ENCODE measurements at regions not wholly inside any gene's neighbourhood (a gene's known extent, or its start where the extent isn't known, plus 50 kb on each side); places are given as distances from the start of the nearest gene placed in this dataset.
"Not testable (repeated sequence)": the region's sequence is repeated elsewhere in the genome, so short reads cannot be mapped to it uniquely, and the experiment has no call there.

- no peak overlapping the region for H3K4me3 ChIP-seq (ENCODE audit: low read length in 3 of 3)
- H3K36me3 ChIP-seq (ENCODE audit: control insufficient read depth in 2 of 3, insufficient read depth in 3 of 3, low read length in 3 of 3) = no peaks in the 10 kb centered on the region
- no peak overlapping the region for H3K9ac ChIP-seq (ENCODE audit: low read length in 3 of 3)
- no peaks in the 10 kb centered on the region for H3K9me3 ChIP-seq (ENCODE audit: control insufficient read depth in 2 of 3, insufficient read depth in 1 of 3, low read length in 3 of 3)
- DNase-seq = no peak
- intact Hi-C loops (cut with DNase I) = no loop called here
- no peak overlapping the region for H3K27ac ChIP-seq (ENCODE audit: low read depth in 2 of 2, low read length in 2 of 2)
- no peaks in the 10 kb centered on the region for H3K27me3 ChIP-seq (ENCODE audit: control insufficient read depth, insufficient read depth, low read length)
- no peak for TF ChIP-seq CTCF (IDR thresholded peaks at IDR 0.05; ENCODE audit: borderline replicate concordance, extremely low read depth, insufficient read depth)
- H3K4me1 ChIP-seq (ENCODE audit: control insufficient read depth in 2 of 3, insufficient read depth in 2 of 3, low read depth in 1 of 3, low read length in 3 of 3) = no peaks in the 10 kb centered on the region
- no peak for FAIRE-seq
Measured at GRCh38 chr5:25444697-25445096, 799.9 kb upstream of the CDH10 start.

- no peaks in the 10 kb centered on the region for H3K9me3 ChIP-seq (ENCODE audit: control insufficient read depth in 2 of 3, insufficient read depth in 1 of 3, low read length in 3 of 3)
- DNase-seq (no peak), FAIRE-seq (no peak)
- H3K36me3 ChIP-seq (ENCODE audit: control insufficient read depth in 2 of 3, insufficient read depth in 3 of 3, low read length in 3 of 3) = no peaks in the 10 kb centered on the region
- intact Hi-C loops (cut with DNase I) = no loop called here
- no peak overlapping the region for H3K27ac ChIP-seq (ENCODE audit: low read depth in 2 of 2, low read length in 2 of 2)
- H3K27me3 ChIP-seq (ENCODE audit: control insufficient read depth, insufficient read depth, low read length) = no peaks in the 10 kb centered on the region
- H3K9ac ChIP-seq (ENCODE audit: low read length in 3 of 3) = no peak overlapping the region
- H3K4me1 ChIP-seq (ENCODE audit: control insufficient read depth in 2 of 3, insufficient read depth in 2 of 3, low read depth in 1 of 3, low read length in 3 of 3) = no peaks in the 10 kb centered on the region
- H3K4me3 ChIP-seq (ENCODE audit: low read length in 3 of 3) = no peak overlapping the region
- no peak for TF ChIP-seq CTCF (IDR thresholded peaks at IDR 0.05; ENCODE audit: borderline replicate concordance, extremely low read depth, insufficient read depth)
Measured at GRCh38 chr5:25441810-25442209, 797.0 kb upstream of the CDH10 start.

- no peaks in the 10 kb centered on the region for H3K9me3 ChIP-seq (ENCODE audit: control insufficient read depth in 2 of 3, insufficient read depth in 1 of 3, low read length in 3 of 3)
- no peaks in the 10 kb centered on the region for H3K27me3 ChIP-seq (ENCODE audit: control insufficient read depth, insufficient read depth, low read length)
- no peaks in the 10 kb centered on the region for H3K36me3 ChIP-seq (ENCODE audit: control insufficient read depth in 2 of 3, insufficient read depth in 3 of 3, low read length in 3 of 3)
- no peak overlapping the region for H3K9ac ChIP-seq (ENCODE audit: low read length in 3 of 3)
- no peaks in the 10 kb centered on the region for H3K4me1 ChIP-seq (ENCODE audit: control insufficient read depth in 2 of 3, insufficient read depth in 2 of 3, low read depth in 1 of 3, low read length in 3 of 3)
- FAIRE-seq (no peak), DNase-seq (no peak)
- no peak overlapping the region for H3K27ac ChIP-seq (ENCODE audit: low read depth in 2 of 2, low read length in 2 of 2)
- H3K4me3 ChIP-seq (ENCODE audit: low read length in 3 of 3) = no peak overlapping the region
- no peak for TF ChIP-seq CTCF (IDR thresholded peaks at IDR 0.05; ENCODE audit: borderline replicate concordance, extremely low read depth, insufficient read depth)
- intact Hi-C loops (cut with DNase I) = no loop called here
Measured at GRCh38 chr5:25439025-25439424, 794.2 kb upstream of the CDH10 start.

GRCh38 chr5:25438375-25438774, 793.6 kb upstream of the CDH10 start:
- not testable (repeated sequence) for FAIRE-seq

More at GRCh38 chr5:25438375-25438774, 793.6 kb upstream of the CDH10 start:
- intact Hi-C loops (cut with DNase I); H3K27ac ChIP-seq (ENCODE audit: low read depth in 2 of 2, low read length in 2 of 2); DNase-seq; H3K9ac ChIP-seq (ENCODE audit: low read length in 3 of 3); H3K9me3 ChIP-seq (ENCODE audit: control insufficient read depth in 2 of 3, insufficient read depth in 1 of 3, low read length in 3 of 3); H3K4me3 ChIP-seq (ENCODE audit: low read length in 3 of 3); H3K4me1 ChIP-seq (ENCODE audit: control insufficient read depth in 2 of 3, insufficient read depth in 2 of 3, low read depth in 1 of 3, low read length in 3 of 3); H3K27me3 ChIP-seq (ENCODE audit: control insufficient read depth, insufficient read depth, low read length); H3K36me3 ChIP-seq (ENCODE audit: control insufficient read depth in 2 of 3, insufficient read depth in 3 of 3, low read length in 3 of 3): not testable (repeated sequence)
